Endodermal cell (in vitro differentiated cells): ENCODE measurements at regions not wholly inside any gene's neighbourhood (a gene's known extent, or its start where the extent isn't known, plus 50 kb on each side); places are given as distances from the start of the nearest gene placed in this dataset.

ENCODE experiments used
- DNase-seq: peaks from one replicate; pipeline ENCODE4 v3.0.0-alpha.2; 2017
- H3K27ac ChIP-seq: 2 replicates; pipeline ENCODE4 v1.5.1; 2013; ENCODE audit warnings: mild to moderate bottlenecking, low read depth, low read length, moderate library complexity
- H3K27me3 ChIP-seq: 2 replicates; pipeline ENCODE4 v1.6.1; 2013; ENCODE audit warnings: mild to moderate bottlenecking, low read length, moderate library complexity; ENCODE audit not compliant: insufficient read depth, control insufficient read depth, poor library complexity, severe bottlenecking
- H3K36me3 ChIP-seq: 2 replicates; pipeline ENCODE4 v1.7.0; 2013; ENCODE audit warnings: mild to moderate bottlenecking, low read length, moderate library complexity; ENCODE audit not compliant: control insufficient read depth, insufficient read depth
- H3K4me1 ChIP-seq: one replicate; pipeline ENCODE4 v1.7.0; 2013; ENCODE audit warnings: low read length; ENCODE audit not compliant: control insufficient read depth, insufficient read depth
- H3K4me3 ChIP-seq: 2 replicates; pipeline ENCODE4 v1.5.1; 2013; ENCODE audit warnings: mild to moderate bottlenecking, low read length, moderate library complexity
- H3K9ac ChIP-seq: 2 replicates; pipeline ENCODE4 v1.6.1; 2013; ENCODE audit warnings: mild to moderate bottlenecking, low read length, moderate library complexity; ENCODE audit not compliant: poor library complexity, severe bottlenecking; ENCODE audit errors: extremely low read depth
- H3K9me3 ChIP-seq: 2 replicates; pipeline ENCODE4 v1.6.1; 2013; ENCODE audit warnings: mild to moderate bottlenecking, low read length, moderate library complexity; ENCODE audit not compliant: control insufficient read depth
- H3K27ac Mint-ChIP-seq: 2 replicates; pipeline ENCODE4 v1.8.0; 2020; ENCODE audit warnings: mixed read lengths
- H3K27me3 Mint-ChIP-seq: 2 replicates; pipeline ENCODE4 v1.8.0; 2021; ENCODE audit warnings: mild to moderate bottlenecking, mixed read lengths; ENCODE audit not compliant: insufficient read depth
- H3K36me3 Mint-ChIP-seq: 2 replicates; pipeline ENCODE4 v1.8.0; 2020; ENCODE audit warnings: low read depth, mixed read lengths
- H3K4me1 Mint-ChIP-seq: 2 replicates; pipeline ENCODE4 v1.8.0; 2020; ENCODE audit warnings: mixed read lengths
- H3K4me3 Mint-ChIP-seq: 2 replicates; pipeline ENCODE4 v1.8.0; 2020; ENCODE audit warnings: mild to moderate bottlenecking, moderate library complexity, mixed read lengths
- H3K9me3 Mint-ChIP-seq: 2 replicates; pipeline ENCODE4 v1.8.0; 2020; ENCODE audit warnings: mild to moderate bottlenecking, mixed read lengths
- WGBS, 2 experiments: methylation state at CpG; one replicate each; pipeline versions ENCODE4 v1.1.5 to v1.1.7; 2013; ENCODE audit warnings: missing lambda C conversion rate in 2 of 2, mixed read lengths in 1 of 2; ENCODE audit not compliant: insufficient coverage in 1 of 2, insufficient read length in 1 of 2; 5-methylcytosine and 5-hydroxymethylcytosine counted together
- TF ChIP-seq, protein P1 (sequence below): fragments of 200-600 bp; sonication (generic); conservative IDR thresholded peaks from 2 replicates; pipeline ENCODE4 v1.5.0; 2021; ENCODE audit warnings: antibody characterized with exemption, mild to moderate bottlenecking

- 79% methylated on average over 2 of the region's 2 CpGs; no CpG with 5 or more reads in 1 of the 2 experiments for WGBS, 2 experiments
- no peaks in the 10 kb centered on the region for H3K9me3 ChIP-seq
- no peak overlapping the region for H3K9ac ChIP-seq
- no peak overlapping the region for H3K4me3 Mint-ChIP-seq
- DNase-seq: no peak
- no peaks in the 10 kb centered on the region for H3K27me3 ChIP-seq
- no peaks in the 10 kb centered on the region for H3K4me1 ChIP-seq
- no peak overlapping the region for H3K4me3 ChIP-seq
- H3K4me1 Mint-ChIP-seq: peaks cover 15% of the 10 kb centered on the region
- no peaks in the 10 kb centered on the region for H3K27me3 Mint-ChIP-seq
- peak overlapping the region; percentile 82 for H3K27ac Mint-ChIP-seq
- H3K36me3 ChIP-seq: no peaks in the 10 kb centered on the region
- H3K9me3 Mint-ChIP-seq: no peaks in the 10 kb centered on the region
- peaks cover 5% of the 10 kb centered on the region for H3K36me3 Mint-ChIP-seq
- TF ChIP-seq, protein P1, sequence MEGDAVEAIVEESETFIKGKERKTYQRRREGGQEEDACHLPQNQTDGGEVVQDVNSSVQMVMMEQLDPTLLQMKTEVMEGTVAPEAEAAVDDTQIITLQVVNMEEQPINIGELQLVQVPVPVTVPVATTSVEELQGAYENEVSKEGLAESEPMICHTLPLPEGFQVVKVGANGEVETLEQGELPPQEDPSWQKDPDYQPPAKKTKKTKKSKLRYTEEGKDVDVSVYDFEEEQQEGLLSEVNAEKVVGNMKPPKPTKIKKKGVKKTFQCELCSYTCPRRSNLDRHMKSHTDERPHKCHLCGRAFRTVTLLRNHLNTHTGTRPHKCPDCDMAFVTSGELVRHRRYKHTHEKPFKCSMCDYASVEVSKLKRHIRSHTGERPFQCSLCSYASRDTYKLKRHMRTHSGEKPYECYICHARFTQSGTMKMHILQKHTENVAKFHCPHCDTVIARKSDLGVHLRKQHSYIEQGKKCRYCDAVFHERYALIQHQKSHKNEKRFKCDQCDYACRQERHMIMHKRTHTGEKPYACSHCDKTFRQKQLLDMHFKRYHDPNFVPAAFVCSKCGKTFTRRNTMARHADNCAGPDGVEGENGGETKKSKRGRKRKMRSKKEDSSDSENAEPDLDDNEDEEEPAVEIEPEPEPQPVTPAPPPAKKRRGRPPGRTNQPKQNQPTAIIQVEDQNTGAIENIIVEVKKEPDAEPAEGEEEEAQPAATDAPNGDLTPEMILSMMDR: no peak
- no peak overlapping the region for H3K27ac ChIP-seq
Observed at GRCh38 chr7:131090188-131090587, 237.5 kb upstream of the MKLN1 start.

DNA sequence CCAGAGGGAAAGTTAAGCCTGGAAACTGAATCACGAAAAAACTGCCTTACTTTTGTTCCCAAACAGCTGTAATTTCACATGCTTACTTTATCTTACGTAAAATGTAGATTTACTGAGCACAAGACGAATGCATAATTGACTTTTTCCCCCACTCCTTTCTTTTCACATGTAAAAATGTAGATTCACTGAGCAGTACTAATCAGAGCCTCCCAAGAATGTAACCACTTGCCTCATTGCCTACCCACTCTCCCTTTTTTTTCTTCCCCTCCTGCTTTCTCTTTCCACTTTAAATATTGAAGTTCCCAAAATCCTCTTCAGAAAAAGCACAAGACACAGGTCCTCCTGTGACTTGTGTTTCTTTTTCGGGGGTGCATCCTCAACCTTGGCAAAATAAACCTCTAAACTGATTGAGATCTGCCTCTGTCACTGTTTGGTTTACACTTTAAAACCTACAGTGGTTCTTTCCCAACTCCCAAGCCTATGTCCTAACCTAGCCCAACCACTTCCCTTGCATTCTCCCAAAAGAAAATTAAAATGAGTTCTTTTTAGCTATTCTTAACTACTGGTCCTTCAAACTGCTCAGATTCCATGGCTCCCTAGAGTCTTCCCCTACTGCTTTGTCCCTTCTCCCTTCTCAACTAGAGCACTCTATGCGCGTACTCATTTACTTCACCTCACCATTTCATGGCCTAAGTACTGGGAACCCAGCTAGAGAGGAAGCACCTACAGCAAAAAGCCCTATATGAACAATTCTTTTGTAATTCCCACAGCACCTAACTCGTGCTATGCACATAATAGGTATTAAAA, 236.6 kb upstream of the MKLN1 start:
- no peak overlapping the region for H3K9ac ChIP-seq
- no peak for DNase-seq
- Mint-ChIP-seq H3K36me3 (peaks cover 5% of the 10 kb centered on the region), H3K27ac (peak overlapping the region; percentile 82), H3K4me3 (peak overlapping the region; percentile 2), H3K9me3 (no peaks in the 10 kb centered on the region), H3K4me1 (peaks cover 15% of the 10 kb centered on the region), H3K27me3 (no peaks in the 10 kb centered on the region)
- TF ChIP-seq, protein P1: no peak
- H3K27me3 ChIP-seq: no peaks in the 10 kb centered on the region
- no peaks in the 10 kb centered on the region for H3K4me1 ChIP-seq
- no peaks in the 10 kb centered on the region for H3K36me3 ChIP-seq
- no peak overlapping the region for H3K4me3 ChIP-seq
- peak overlapping the region; percentile 33 for H3K27ac ChIP-seq
- 55 to 61% methylated on average over 4 to 7 of the region's 7 CpGs for WGBS, 2 experiments
- no peaks in the 10 kb centered on the region for H3K9me3 ChIP-seq

- WGBS, 2 experiments: 92 to 94% methylated on average over 11 of the region's 11 CpGs
- no peaks in the 10 kb centered on the region for H3K36me3 ChIP-seq
- no peak overlapping the region for H3K27ac ChIP-seq
- Mint-ChIP-seq H3K27me3 (no peaks in the 10 kb centered on the region), H3K4me1 (peaks cover 15% of the 10 kb centered on the region), H3K9me3 (no peaks in the 10 kb centered on the region), H3K4me3 (no peak overlapping the region), H3K27ac (no peak overlapping the region), H3K36me3 (no peaks in the 10 kb centered on the region)
- TF ChIP-seq, protein P1: no peak
- no peak overlapping the region for H3K9ac ChIP-seq
- H3K27me3 ChIP-seq: no peaks in the 10 kb centered on the region
- no peak overlapping the region for H3K4me3 ChIP-seq
- no peaks in the 10 kb centered on the region for H3K4me1 ChIP-seq
- no peak for DNase-seq
- H3K9me3 ChIP-seq: no peaks in the 10 kb centered on the region
Observed at GRCh38 chr7:131094685-131095084, 233.0 kb upstream of the MKLN1 start.
